Calu3 (cell line): ENCODE measurements at regions not wholly inside any gene's neighbourhood (a gene's known extent, or its start where the extent isn't known, plus 50 kb on each side); places are given as distances from the start of the nearest gene placed in this dataset.

Source experiments
- BruUV-seq: library from RNA; stranded (reverse); fragments of 400-500 nt; replicated peaks from 2 replicates; lab custom pipeline; 2021; lab: Mats Ljungman, UMichigan
- CTCF ChIA-PET: fragments of 300-600 bp; sonication (Branson Sonifier 250); formaldehyde crosslinking; loops from one replicate; lab custom pipeline; 2022; ENCODE audit warnings: antibody characterized with exemption; lab: Charles Lee
- DNase-seq: peaks from one replicate; pipeline ENCODE4 v3.0.0; 2022
- H3K27ac Mint-ChIP-seq: one replicate; pipeline ENCODE4 v1.8.0; 2022; ENCODE audit warnings: mixed read lengths; ENCODE audit not compliant: unreplicated experiment
- H3K27me3 Mint-ChIP-seq: one replicate; pipeline ENCODE4 v1.8.0; 2022; ENCODE audit warnings: mixed read lengths; ENCODE audit not compliant: unreplicated experiment
- H3K36me3 Mint-ChIP-seq: one replicate; pipeline ENCODE4 v1.8.0; 2022; ENCODE audit warnings: mild to moderate bottlenecking, moderate library complexity, mixed read lengths; ENCODE audit not compliant: insufficient read depth, unreplicated experiment
- H3K4me1 Mint-ChIP-seq: one replicate; pipeline ENCODE4 v1.8.0; 2022; ENCODE audit warnings: mild to moderate bottlenecking, low read depth, mixed read lengths; ENCODE audit not compliant: unreplicated experiment
- H3K4me3 Mint-ChIP-seq: one replicate; pipeline ENCODE4 v1.8.0; 2022; ENCODE audit warnings: mild to moderate bottlenecking, low read depth, moderate library complexity, mixed read lengths; ENCODE audit not compliant: unreplicated experiment
- H3K9me3 Mint-ChIP-seq: one replicate; pipeline ENCODE4 v1.8.0; 2022; ENCODE audit warnings: low read depth, mixed read lengths; ENCODE audit not compliant: unreplicated experiment
- intact Hi-C: fragments of 100-400 bp; cut with micrococcal nuclease; formaldehyde crosslinking; loops from one replicate; pipeline ENCODE4 v1.10.0; 2022; ENCODE audit not compliant: unreplicated experiment
- TF ChIP-seq, protein P1 (sequence below): fragments of 200-600 bp; IDR thresholded peaks from one replicate; pipeline ENCODE4 v1.8.0; 2022; ENCODE audit warnings: antibody characterized with exemption; ENCODE audit not compliant: unreplicated experiment

- Mint-ChIP-seq H3K27me3 (no peaks in the 10 kb centered on the region), H3K9me3 (peaks cover 14% of the 10 kb centered on the region), H3K36me3 (no peaks in the 10 kb centered on the region), H3K4me1 (no peaks in the 10 kb centered on the region), H3K27ac (no peak overlapping the region), H3K4me3 (no peak overlapping the region)
- CTCF ChIA-PET = no interaction called here
- no TSS peak for BruUV-seq
- no peak for DNase-seq
- TF ChIP-seq, protein P1, sequence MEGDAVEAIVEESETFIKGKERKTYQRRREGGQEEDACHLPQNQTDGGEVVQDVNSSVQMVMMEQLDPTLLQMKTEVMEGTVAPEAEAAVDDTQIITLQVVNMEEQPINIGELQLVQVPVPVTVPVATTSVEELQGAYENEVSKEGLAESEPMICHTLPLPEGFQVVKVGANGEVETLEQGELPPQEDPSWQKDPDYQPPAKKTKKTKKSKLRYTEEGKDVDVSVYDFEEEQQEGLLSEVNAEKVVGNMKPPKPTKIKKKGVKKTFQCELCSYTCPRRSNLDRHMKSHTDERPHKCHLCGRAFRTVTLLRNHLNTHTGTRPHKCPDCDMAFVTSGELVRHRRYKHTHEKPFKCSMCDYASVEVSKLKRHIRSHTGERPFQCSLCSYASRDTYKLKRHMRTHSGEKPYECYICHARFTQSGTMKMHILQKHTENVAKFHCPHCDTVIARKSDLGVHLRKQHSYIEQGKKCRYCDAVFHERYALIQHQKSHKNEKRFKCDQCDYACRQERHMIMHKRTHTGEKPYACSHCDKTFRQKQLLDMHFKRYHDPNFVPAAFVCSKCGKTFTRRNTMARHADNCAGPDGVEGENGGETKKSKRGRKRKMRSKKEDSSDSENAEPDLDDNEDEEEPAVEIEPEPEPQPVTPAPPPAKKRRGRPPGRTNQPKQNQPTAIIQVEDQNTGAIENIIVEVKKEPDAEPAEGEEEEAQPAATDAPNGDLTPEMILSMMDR = no peak
- intact Hi-C loops = no loop called here
Measured at GRCh38 chr2:78778756-78779510, 246.6 kb upstream of the REG3G start.

- Mint-ChIP-seq H3K27ac (no peak overlapping the region), H3K4me1 (no peaks in the 10 kb centered on the region), H3K4me3 (no peak overlapping the region), H3K9me3 (peaks cover 14% of the 10 kb centered on the region), H3K27me3 (no peaks in the 10 kb centered on the region), H3K36me3 (no peaks in the 10 kb centered on the region)
- TF ChIP-seq, protein P1 = no peak
- CTCF ChIA-PET = no interaction called here
- no TSS peak for BruUV-seq
- DNase-seq = no peak
- intact Hi-C loops = no loop called here
Measured at GRCh38 chr2:78779761-78780160, 245.7 kb upstream of the REG3G start.

DNA sequence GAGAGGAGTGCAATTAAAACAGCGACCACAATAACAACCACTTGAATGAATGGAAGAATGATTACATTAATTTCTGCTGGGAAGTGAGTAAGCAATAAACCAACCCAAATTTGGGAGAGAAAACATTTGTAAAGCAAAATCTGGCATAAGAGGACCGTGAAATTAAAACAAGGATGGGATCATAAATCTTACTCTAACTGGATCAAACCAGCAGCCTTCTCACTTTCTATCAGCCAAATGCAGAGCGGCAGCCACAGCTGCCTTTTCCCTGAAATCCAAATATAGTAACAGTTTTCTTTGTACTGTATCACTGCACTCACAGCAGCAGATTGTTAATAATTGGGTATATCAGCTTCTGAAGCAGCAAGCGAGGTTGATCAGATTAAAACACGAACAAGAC lies 245.2 kb upstream of the REG3G start:
- Mint-ChIP-seq H3K4me1 (no peaks in the 10 kb centered on the region), H3K4me3 (no peak overlapping the region), H3K27me3 (no peaks in the 10 kb centered on the region), H3K36me3 (no peaks in the 10 kb centered on the region), H3K27ac (no peak overlapping the region), H3K9me3 (peaks cover 14% of the 10 kb centered on the region)
- TF ChIP-seq, protein P1 = no peak
- no TSS peak for BruUV-seq
- CTCF ChIA-PET = no interaction called here
- intact Hi-C loops = no loop called here
- no peak for DNase-seq

- TF ChIP-seq, protein P1 = no peak
Measured at GRCh38 chr2:78780864-78781583, 244.5 kb upstream of the REG3G start.

More at GRCh38 chr2:78780864-78781583, 244.5 kb upstream of the REG3G start:
- intact Hi-C loops = no loop called here
- DNase-seq = no peak
- Mint-ChIP-seq H3K36me3 (no peaks in the 10 kb centered on the region), H3K4me1 (no peaks in the 10 kb centered on the region), H3K4me3 (no peak overlapping the region), H3K27ac (no peak overlapping the region), H3K27me3 (no peaks in the 10 kb centered on the region), H3K9me3 (peaks cover 14% of the 10 kb centered on the region)
- no TSS peak for BruUV-seq
- CTCF ChIA-PET = no interaction called here
